ENCODE measurements at regions not wholly inside any gene's neighbourhood (a gene's known extent, or its start where the extent isn't known, plus 50 kb on each side); places are given as distances from the start of the nearest gene placed in this dataset.
"Not testable (repeated sequence)": the region's sequence is repeated elsewhere in the genome, so short reads cannot be mapped to it uniquely, and the experiment has no call there.

- DNase-seq (ENCODE audit: low read depth in 3 of 3) = not testable (repeated sequence)
These were observed 111.9 kb downstream of the LSMEM1 start for GRCh38 chr7:112592565-112593263.

GRCh38 chr7:112594397-112594796, 113.6 kb downstream of the LSMEM1 start:
- DNase-seq (ENCODE audit: low read depth in 3 of 3) = no peak

- no peak for DNase-seq (ENCODE audit: low read depth in 3 of 3)
These were observed 115.5 kb downstream of the LSMEM1 start for GRCh38 chr7:112596260-112596659.

- DNase-seq (ENCODE audit: low read depth in 3 of 3) = no peak
These were observed 116.2 kb downstream of the LSMEM1 start for GRCh38 chr7:112596981-112597380.

- no peak for DNase-seq (ENCODE audit: low read depth in 3 of 3)
These were observed 122.9 kb downstream of the LSMEM1 start for GRCh38 chr7:112603673-112604072.

- DNase-seq (ENCODE audit: low read depth in 3 of 3) = no peak
These were observed 129.8 kb downstream of the LSMEM1 start for GRCh38 chr7:112610636-112611035.

GRCh38 chr7:112615701-112616100, 134.9 kb downstream of the LSMEM1 start:
- no peak for DNase-seq (ENCODE audit: low read depth in 3 of 3)

GRCh38 chr7:112616295-112616694, 135.5 kb downstream of the LSMEM1 start:
- no peak for DNase-seq (ENCODE audit: low read depth in 3 of 3)

- DNase-seq (ENCODE audit: low read depth in 3 of 3) = no peak
These were observed 138.6 kb downstream of the LSMEM1 start for GRCh38 chr7:112619343-112619742.

- no peak for DNase-seq (ENCODE audit: low read depth in 3 of 3)
These were observed 141.4 kb downstream of the LSMEM1 start for GRCh38 chr7:112622159-112622715.

GRCh38 chr7:112624416-112624815, 143.6 kb downstream of the LSMEM1 start:
- no peak for DNase-seq (ENCODE audit: low read depth in 3 of 3)

- no peak for DNase-seq (ENCODE audit: low read depth in 3 of 3)
These were observed 149.8 kb downstream of the LSMEM1 start for GRCh38 chr7:112630565-112630964.

- DNase-seq (ENCODE audit: low read depth in 3 of 3) = no peak
These were observed 153.3 kb downstream of the LSMEM1 start for GRCh38 chr7:112634107-112634506.

GRCh38 chr7:112635742-112636141, 154.5 kb downstream of the TMEM168 start:
- DNase-seq (ENCODE audit: low read depth in 3 of 3) = no peak

- DNase-seq (ENCODE audit: low read depth in 3 of 3) = no peak
These were observed 151.4 kb downstream of the TMEM168 start for GRCh38 chr7:112638675-112639400.

GRCh38 chr7:112640685-112641084, 149.5 kb downstream of the TMEM168 start:
- DNase-seq (ENCODE audit: low read depth in 3 of 3) = no peak

GRCh38 chr7:112646783-112647182, 143.4 kb downstream of the TMEM168 start:
- DNase-seq (ENCODE audit: low read depth in 3 of 3) = no peak

GRCh38 chr7:112648781-112649180, 141.4 kb downstream of the TMEM168 start:
- DNase-seq (ENCODE audit: low read depth in 3 of 3) = no peak

GRCh38 chr7:112649560-112649959, 140.6 kb downstream of the TMEM168 start:
- no peak for DNase-seq (ENCODE audit: low read depth in 3 of 3)

GRCh38 chr7:112654322-112655216, 135.6 kb downstream of the TMEM168 start:
- no peak for DNase-seq (ENCODE audit: low read depth in 3 of 3)

- no peak for DNase-seq (ENCODE audit: low read depth in 3 of 3)
These were observed 124.5 kb downstream of the TMEM168 start for GRCh38 chr7:112665709-112666108.

GRCh38 chr7:112668561-112668960, 121.6 kb downstream of the TMEM168 start:
- no peak for DNase-seq (ENCODE audit: low read depth in 3 of 3)

All from stimulated activated CD4-positive, alpha-beta T cell treated with anti-CD3 and anti-CD28 coated beads, TNF-alpha, amount 100 ng/mL, for 4 hours (primary cell).